AG20443 (cell line): ENCODE measurements at regions not wholly inside any gene's neighbourhood (a gene's known extent, or its start where the extent isn't known, plus 50 kb on each side); places are given as distances from the start of the nearest gene placed in this dataset.

Experiments
- DNase-seq: peaks from one replicate; pipeline ENCODE4 v3.0.0; 2012; ENCODE audit warnings: low spot score, mixed read lengths

GRCh38 chr10:4109469-4109868 is 324.5 kb upstream of the KLF6 start:
- no peak for DNase-seq

- DNase-seq = no peak
Observed at GRCh38 chr10:4108693-4109092, 323.7 kb upstream of the KLF6 start.

- no peak for DNase-seq
Observed at GRCh38 chr10:4107285-4107851, 322.4 kb upstream of the KLF6 start.

- no peak for DNase-seq
Observed at GRCh38 chr10:4103603-4104002, 318.6 kb upstream of the KLF6 start.

- no peak for DNase-seq
Observed at GRCh38 chr10:4102802-4103344, 317.9 kb upstream of the KLF6 start.

- no peak for DNase-seq
Observed at GRCh38 chr10:4101918-4102654, 317.1 kb upstream of the KLF6 start.

GRCh38 chr10:4100380-4100779 is 315.4 kb upstream of the KLF6 start:
- no peak for DNase-seq

- no peak for DNase-seq
Observed at GRCh38 chr10:4099202-4099601, 314.2 kb upstream of the KLF6 start.

- DNase-seq = no peak
Observed at GRCh38 chr10:4095166-4095917, 310.3 kb upstream of the KLF6 start.

- no peak for DNase-seq
Observed at GRCh38 chr10:4094751-4095150, 309.7 kb upstream of the KLF6 start.

- DNase-seq = no peak
Observed at GRCh38 chr10:4093438-4093837, 308.4 kb upstream of the KLF6 start.

GRCh38 chr10:4088354-4089066 is 303.5 kb upstream of the KLF6 start:
- no peak for DNase-seq

GRCh38 chr10:4086131-4086898 is 301.3 kb upstream of the KLF6 start:
- no peak for DNase-seq

- peak; percentile 37 for DNase-seq
Observed at GRCh38 chr10:4083509-4084003, 298.5 kb upstream of the KLF6 start.

- no peak for DNase-seq
Observed at GRCh38 chr10:4082861-4083260, 297.9 kb upstream of the KLF6 start.

- DNase-seq = peak; percentile 62
Observed at GRCh38 chr10:4081685-4082111, 296.7 kb upstream of the KLF6 start.

- DNase-seq = no peak
Observed at GRCh38 chr10:4080225-4080805, 295.3 kb upstream of the KLF6 start.

- DNase-seq = no peak
Observed at GRCh38 chr10:4079803-4080202, 294.8 kb upstream of the KLF6 start.

- DNase-seq = no peak
Observed at GRCh38 chr10:4077804-4078203, 292.8 kb upstream of the KLF6 start.

- DNase-seq = no peak
Observed at GRCh38 chr10:4076983-4077382, 292.0 kb upstream of the KLF6 start.

GRCh38 chr10:4075443-4075842 is 290.4 kb upstream of the KLF6 start:
- no peak for DNase-seq
